HCT116 (cell line): ENCODE measurements at regions not wholly inside any gene's neighbourhood (a gene's known extent, or its start where the extent isn't known, plus 50 kb on each side); places are given as distances from the start of the nearest gene placed in this dataset.
"Not testable (repeated sequence)": the region's sequence is repeated elsewhere in the genome, so short reads cannot be mapped to it uniquely, and the experiment has no call there.

ENCODE experiments used
- ATAC-seq: fragments of 200-7000 bp; cut with Tn5 transposase; 2 replicates; pipeline ENCODE4 v1.9.1; 2020; ENCODE audit warnings: mild to moderate bottlenecking, moderate library complexity
- BruUV-seq: library from RNA; stranded (reverse); fragments of 400-500 nt; replicated peaks from 2 replicates; lab custom pipeline; 2021; lab: Mats Ljungman, UMichigan
- CTCF ChIA-PET: fragments of 300-600 bp; sonication (Branson Sonifier 250); formaldehyde crosslinking; loops from one replicate; lab custom pipeline; 2021; ENCODE audit warnings: antibody characterized with exemption; lab: Charles Lee
- POLR2A ChIA-PET: fragments of 300-600, 350-600 bp; sonication (Branson Sonifier 250); formaldehyde crosslinking; loops from one replicate; lab custom pipeline; 2021; ENCODE audit warnings: antibody characterized with exemption; lab: Charles Lee
- RAD21 ChIA-PET, 2 experiments: fragments of 300-600 bp; sonication (Branson Sonifier 250); formaldehyde crosslinking; loops; one replicate each; lab custom pipeline; 2023; ENCODE audit warnings: low total read pairs in 2 of 2; ENCODE audit not compliant: uncharacterized antibody in 2 of 2, unreplicated experiment in 2 of 2, low non-redundant PET in 1 of 2; lab: Charles Lee
- DNase-seq: peaks from one replicate; pipeline ENCODE4 v3.0.0-alpha.2; 2010; ENCODE audit warnings: low read depth, low spot score
- H2AFZ ChIP-seq: fragments of 200-600 bp; shearing (Covaris generic), sonication (generic); 2 replicates; pipeline ENCODE4 v1.6.1; 2017; ENCODE audit warnings: low read depth, mixed run types, mixed read lengths, antibody characterized with exemption, low read length; ENCODE audit not compliant: poor library complexity, severe bottlenecking
- H3K27ac ChIP-seq: 2 replicates; pipeline ENCODE4 v1.5.1; 2012; ENCODE audit warnings: low read depth, low read length
- H3K27me3 ChIP-seq: fragments of 200-600 bp; sonication (generic); 2 replicates; pipeline ENCODE4 v1.6.1; 2016; ENCODE audit warnings: mixed run types, low read length, mixed read lengths; ENCODE audit not compliant: insufficient read depth
- H3K36me3 ChIP-seq, 2 experiments: fragments of 200-500 bp in 1 of 2; fragments of 200-600 bp in 1 of 2; sonication (Bioruptor generic) in 1 of 2; sonication (generic) in 1 of 2; 2 replicates each; pipeline versions ENCODE4 v1.5.1 to v1.6.1; 2014 to 2016; ENCODE audit warnings: low read length in 2 of 2, inconsistent platforms in 1 of 2, mixed read lengths in 1 of 2, mixed run types in 1 of 2; ENCODE audit not compliant: insufficient read depth in 2 of 2, control insufficient read depth in 1 of 2
- H3K4me1 ChIP-seq, 2 experiments: fragments of 200-600 bp in 1 of 2; sonication (generic) in 1 of 2; 2 replicates each; pipeline versions ENCODE4 v1.5.1 to v1.6.1; 2012 to 2017; ENCODE audit warnings: low read length in 2 of 2, inconsistent platforms in 1 of 2, mild to moderate bottlenecking in 1 of 2, mixed read lengths in 1 of 2, mixed run types in 1 of 2, moderate library complexity in 1 of 2; ENCODE audit not compliant: insufficient read depth in 2 of 2, control insufficient read depth in 1 of 2
- H3K4me2 ChIP-seq: fragments of 200-600 bp; sonication (generic); 2 replicates; pipeline ENCODE4 v1.6.1; 2017; ENCODE audit warnings: mixed run types, low read length, mixed read lengths
- H3K4me3 ChIP-seq, 2 experiments: fragments of 200-600 bp in 1 of 2; sonication (generic) in 1 of 2; replicated peaks in 1 of 2; 2 replicates each; pipeline ENCODE4 v1.5.1; 2011 to 2016; ENCODE audit warnings: low read length in 2 of 2, control low read depth in 1 of 2, low read depth in 1 of 2, mild to moderate bottlenecking in 1 of 2, mixed read lengths in 1 of 2, mixed run types in 1 of 2
- H3K79me2 ChIP-seq: fragments of 200-600 bp; sonication (generic); 2 replicates; pipeline ENCODE4 v1.6.1; 2017; ENCODE audit warnings: mild to moderate bottlenecking, mixed run types, low read length, moderate library complexity, mixed read lengths; ENCODE audit not compliant: insufficient read depth
- H3K9ac ChIP-seq: fragments of 200-600 bp; sonication (generic); 2 replicates; pipeline ENCODE4 v1.6.1; 2016; ENCODE audit warnings: low read length, mixed read lengths
- H3K9me2 ChIP-seq: fragments of 200-600 bp; sonication (generic), shearing (Covaris generic); 2 replicates; pipeline ENCODE4 v1.6.1; 2017; ENCODE audit warnings: mixed run types, mild to moderate bottlenecking, moderate library complexity; ENCODE audit not compliant: insufficient read depth
- H3K9me3 ChIP-seq, 2 experiments: fragments of 200-500 bp in 1 of 2; fragments of 200-600 bp in 1 of 2; sonication (Bioruptor generic) in 1 of 2; sonication (generic) in 1 of 2; 2 replicates each; pipeline ENCODE4 v1.6.1; 2014 to 2017; ENCODE audit warnings: low read length in 2 of 2, mixed read lengths in 2 of 2, inconsistent platforms in 1 of 2, low read depth in 1 of 2, mild to moderate bottlenecking in 1 of 2, mixed run types in 1 of 2, moderate library complexity in 1 of 2; ENCODE audit not compliant: control insufficient read depth in 1 of 2, insufficient read depth in 1 of 2
- H4K20me1 ChIP-seq: fragments of 200-600 bp; sonication (generic), shearing (Covaris generic); 2 replicates; pipeline ENCODE4 v1.6.1; 2017; ENCODE audit warnings: mixed run types, mild to moderate bottlenecking, moderate library complexity; ENCODE audit not compliant: insufficient read depth
- intact Hi-C: fragments of 100-400 bp; cut with micrococcal nuclease; formaldehyde crosslinking; loops from 2 replicates; pipeline ENCODE4 v1.10.0; 2022

GRCh38 chr4:4026708-4027107 is 200.0 kb downstream of the OTOP1 start:
- H3K79me2 ChIP-seq, DNase-seq, H3K36me3 ChIP-seq, H3K4me2 ChIP-seq, H3K27me3 ChIP-seq, H4K20me1 ChIP-seq, H3K9me2 ChIP-seq, RAD21 ChIA-PET, H3K9me3 ChIP-seq, H3K4me1 ChIP-seq, BruUV-seq, H3K27ac ChIP-seq, H3K4me3 ChIP-seq, CTCF ChIA-PET, H3K9ac ChIP-seq, POLR2A ChIA-PET, H2AFZ ChIP-seq, intact Hi-C loops, ATAC-seq: not testable (repeated sequence)

- H3K27ac ChIP-seq, H3K79me2 ChIP-seq, H2AFZ ChIP-seq, H4K20me1 ChIP-seq, H3K27me3 ChIP-seq, H3K4me3 ChIP-seq, DNase-seq, H3K9ac ChIP-seq, BruUV-seq, H3K4me2 ChIP-seq, H3K9me2 ChIP-seq, intact Hi-C loops, ATAC-seq, H3K9me3 ChIP-seq, RAD21 ChIA-PET, POLR2A ChIA-PET, CTCF ChIA-PET, H3K4me1 ChIP-seq, H3K36me3 ChIP-seq: not testable (repeated sequence)
Measured at GRCh38 chr4:4028752-4029151, 198.0 kb downstream of the OTOP1 start.

GRCh38 chr4:4030509-4030908 is 196.2 kb downstream of the OTOP1 start:
- H3K27me3 ChIP-seq, POLR2A ChIA-PET, H3K4me1 ChIP-seq, RAD21 ChIA-PET, DNase-seq, H3K4me2 ChIP-seq, CTCF ChIA-PET, intact Hi-C loops, H3K36me3 ChIP-seq, H3K9ac ChIP-seq, BruUV-seq, ATAC-seq, H3K27ac ChIP-seq, H3K9me2 ChIP-seq, H3K9me3 ChIP-seq, H2AFZ ChIP-seq, H3K79me2 ChIP-seq, H3K4me3 ChIP-seq, H4K20me1 ChIP-seq: not testable (repeated sequence)

- intact Hi-C loops, H2AFZ ChIP-seq, H3K36me3 ChIP-seq, POLR2A ChIA-PET, CTCF ChIA-PET, BruUV-seq, H3K4me2 ChIP-seq, H3K27ac ChIP-seq, H3K27me3 ChIP-seq, RAD21 ChIA-PET, H3K9ac ChIP-seq, H3K4me3 ChIP-seq, H3K9me3 ChIP-seq, H3K9me2 ChIP-seq, ATAC-seq, DNase-seq, H3K4me1 ChIP-seq, H4K20me1 ChIP-seq, H3K79me2 ChIP-seq: not testable (repeated sequence)
Measured at GRCh38 chr4:4031446-4032135, 195.1 kb downstream of the OTOP1 start.
